GM18499 (cell line): ENCODE measurements at regions not wholly inside any gene's neighbourhood (a gene's known extent, or its start where the extent isn't known, plus 50 kb on each side); places are given as distances from the start of the nearest gene placed in this dataset.

Source experiments
- ATAC-seq: cut with Tn5 transposase; IDR thresholded peaks from one replicate; pipeline ENCODE4 v1.9.1; 2021; ENCODE audit warnings: moderate number of reproducible peaks; ENCODE audit not compliant: insufficient read depth, unreplicated experiment

- peak; percentile 55 for ATAC-seq
Measured at GRCh38 chr7:46153951-46154787, 233.1 kb upstream of the IGFBP3 start.

DNA sequence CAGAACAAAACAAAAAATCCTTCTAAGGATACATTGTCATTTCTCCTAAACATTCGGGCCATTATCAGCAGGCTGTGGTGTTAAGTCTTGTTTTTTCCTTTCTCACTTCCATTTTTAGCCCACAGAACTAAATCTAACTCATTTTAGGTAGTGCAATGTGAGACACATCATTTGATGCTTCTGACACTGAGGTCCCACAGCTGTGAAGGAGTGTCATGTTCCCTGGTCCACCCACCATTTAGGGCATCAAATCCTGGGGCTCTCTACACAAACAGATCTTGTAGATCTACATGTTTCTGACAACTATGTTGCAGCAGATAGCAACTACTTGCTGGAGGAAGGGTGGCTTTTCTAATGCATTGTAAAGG lies 232.5 kb upstream of the IGFBP3 start:
- ATAC-seq, result peak; percentile 30

DNA sequence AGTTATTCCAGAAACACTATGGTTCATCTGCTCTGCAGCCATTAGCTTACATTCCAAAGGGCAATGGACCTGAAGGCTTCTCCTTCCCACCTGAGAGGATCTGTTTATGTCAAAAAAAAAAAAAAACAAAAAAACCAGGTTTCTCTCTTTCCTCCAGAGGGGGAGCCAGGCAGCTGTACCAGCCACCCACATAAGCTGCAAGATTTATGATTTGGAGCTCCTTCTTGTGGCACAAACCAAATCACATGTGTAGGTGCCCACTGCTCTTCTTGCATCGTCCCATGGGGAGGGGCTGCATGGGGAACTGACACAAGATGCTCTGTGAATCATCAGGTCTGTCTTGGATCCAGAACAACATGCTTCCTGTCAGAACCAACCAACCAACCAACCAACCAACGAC lies 231.6 kb upstream of the IGFBP3 start:
- ATAC-seq, result no peak

DNA sequence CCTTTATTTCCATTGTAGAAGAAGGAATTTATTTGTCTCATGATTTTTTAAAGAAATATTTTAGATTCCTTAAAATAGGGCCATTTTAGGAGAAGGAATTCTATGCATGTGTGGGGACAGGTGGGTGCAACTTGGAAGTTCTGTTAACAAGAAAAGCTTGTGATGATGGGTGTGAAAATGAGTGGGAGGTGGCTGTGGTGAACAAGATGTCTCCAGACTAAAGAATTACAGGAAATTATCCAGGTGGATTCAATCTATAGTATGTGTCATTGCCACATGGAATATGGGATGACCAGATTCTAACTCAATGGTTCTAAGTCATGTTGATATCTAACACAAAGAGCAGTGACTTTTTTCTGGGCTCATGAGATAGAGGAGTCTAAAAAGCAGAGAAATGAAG lies 229.6 kb upstream of the IGFBP3 start:
- ATAC-seq, result no peak

- ATAC-seq, result no peak
Measured at GRCh38 chr7:46150202-46150601, 229.1 kb upstream of the IGFBP3 start.

- no peak for ATAC-seq
Measured at GRCh38 chr7:46147871-46148270, 226.8 kb upstream of the IGFBP3 start.

DNA sequence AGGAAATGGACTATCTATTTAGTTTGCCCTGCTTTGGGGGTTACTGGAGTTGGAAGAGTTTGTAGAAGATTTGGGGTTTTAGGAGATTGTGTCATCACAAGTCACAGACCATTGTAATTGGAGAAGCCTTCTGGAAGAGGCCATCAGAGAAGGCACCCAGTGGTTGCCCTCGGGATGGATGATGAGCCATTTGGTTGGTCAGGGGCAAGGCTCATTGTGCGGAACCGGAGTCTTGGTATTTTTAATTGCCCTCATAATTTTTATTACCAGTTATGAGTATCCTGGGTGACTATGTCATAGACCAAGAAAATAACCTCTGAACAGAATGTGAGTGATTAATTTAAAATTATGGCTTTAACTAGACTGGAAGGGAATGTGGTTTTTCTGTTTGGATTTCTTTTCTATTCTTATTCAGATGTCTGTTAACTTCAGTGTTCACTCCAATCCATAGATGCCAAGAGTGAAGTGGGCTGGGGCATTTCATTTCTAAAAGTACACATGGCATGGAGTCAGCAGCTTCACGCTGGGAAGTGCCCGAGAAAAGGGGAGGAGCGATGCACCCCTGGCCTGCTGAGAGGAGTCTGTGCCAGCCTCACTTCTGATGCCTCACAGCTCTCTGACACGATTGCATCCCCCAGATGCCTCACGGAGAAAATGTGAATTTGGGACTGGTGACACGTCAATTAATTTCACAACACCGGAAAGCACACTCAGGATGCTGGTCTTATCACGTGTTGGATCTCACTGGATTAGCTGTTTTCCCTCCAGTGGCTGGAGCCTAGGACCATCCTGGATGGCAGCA lies 225.6 kb upstream of the IGFBP3 start:
- no peak for ATAC-seq

- ATAC-seq, result no peak
Measured at GRCh38 chr7:46145412-46145811, 224.3 kb upstream of the IGFBP3 start.

DNA sequence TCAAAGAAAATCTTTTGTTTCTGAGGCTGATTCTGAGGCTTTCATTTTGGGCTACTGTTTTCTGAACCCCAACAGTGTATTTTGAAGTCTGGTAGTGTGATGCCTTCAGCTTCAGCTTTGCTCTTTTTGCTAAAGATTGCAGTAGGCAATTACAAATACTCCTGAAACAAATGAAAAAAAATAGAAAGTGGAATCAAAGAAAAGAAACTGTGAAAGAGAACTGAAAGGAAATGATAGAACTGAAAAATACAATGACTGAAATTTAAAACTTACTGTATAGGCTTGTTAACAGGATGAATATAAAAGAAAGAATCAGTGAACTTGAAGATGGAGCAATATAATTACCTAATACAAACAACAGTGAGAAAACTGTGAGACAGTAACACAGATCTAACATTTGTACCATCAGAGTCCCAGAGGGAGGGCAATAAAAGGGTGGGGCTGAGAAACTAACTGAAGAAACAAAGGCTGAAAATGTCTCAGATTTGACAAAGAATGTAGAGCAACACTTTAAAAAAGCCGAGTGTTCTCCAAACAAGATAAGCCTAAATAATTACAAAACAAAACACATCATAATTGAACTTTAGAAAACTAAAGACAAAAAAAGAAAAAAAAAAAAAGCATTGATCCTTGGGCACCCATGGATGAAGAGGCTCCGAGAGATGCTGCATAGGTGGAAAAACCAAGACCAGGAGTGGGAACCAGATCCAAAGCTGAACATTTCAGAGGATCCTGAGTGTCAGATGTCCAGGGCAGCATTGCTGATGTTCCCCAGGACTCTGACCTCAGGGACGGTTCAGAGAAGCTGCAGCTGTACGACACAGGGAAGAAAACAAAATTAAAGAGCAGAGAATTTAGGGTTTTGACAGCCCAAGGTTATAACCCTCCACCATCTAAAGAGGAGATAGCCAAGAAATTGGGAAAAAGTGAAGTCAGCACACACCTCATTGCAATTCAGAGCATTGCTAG lies 223.2 kb upstream of the IGFBP3 start:
- no peak for ATAC-seq

GRCh38 chr7:46143421-46143820 lies 222.3 kb upstream of the IGFBP3 start:
- ATAC-seq, result no peak

DNA sequence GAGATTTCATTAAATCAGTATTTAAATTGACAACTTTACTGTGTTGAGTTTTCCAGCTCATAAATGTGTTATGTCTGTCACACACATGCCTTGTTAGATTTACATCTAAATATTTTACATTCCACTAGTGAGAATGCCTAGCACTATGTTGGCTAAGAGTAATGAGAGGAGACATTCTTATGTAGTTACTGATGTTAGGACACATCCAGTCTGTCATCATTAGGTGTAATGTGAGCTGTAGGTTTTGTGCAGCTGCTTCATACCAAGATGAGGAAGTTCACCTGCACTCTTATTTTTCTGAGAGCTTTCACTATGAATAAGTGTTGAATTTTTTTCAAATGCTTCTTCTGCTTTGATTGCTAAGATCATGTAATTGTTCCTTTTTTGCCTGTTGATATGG lies 218.0 kb upstream of the IGFBP3 start:
- ATAC-seq, result peak; percentile 84

- no peak for ATAC-seq
Measured at GRCh38 chr7:46137725-46138124, 216.7 kb upstream of the IGFBP3 start.

- no peak for ATAC-seq
Measured at GRCh38 chr7:46135557-46135956, 214.5 kb upstream of the IGFBP3 start.

DNA sequence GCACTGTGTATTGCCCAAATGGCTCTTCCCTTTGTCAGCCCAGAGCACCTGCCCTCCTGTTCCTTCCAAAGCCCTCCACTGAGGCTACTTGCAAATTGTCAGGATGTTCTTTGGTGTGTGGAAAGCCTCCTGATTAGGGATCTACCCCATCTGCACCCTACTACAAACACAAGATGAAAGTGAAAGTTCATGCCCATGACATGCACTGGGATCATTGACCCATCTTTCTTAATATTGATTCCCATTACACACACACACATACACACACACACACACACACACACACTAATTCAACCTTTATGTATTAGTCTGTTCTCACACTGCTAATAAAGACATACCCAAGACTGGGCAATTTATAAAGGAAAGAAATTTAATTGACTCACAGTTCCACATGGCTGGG lies 213.7 kb upstream of the IGFBP3 start:
- ATAC-seq, result no peak

- ATAC-seq, result no peak
Measured at GRCh38 chr7:46134385-46134784, 213.3 kb upstream of the IGFBP3 start.

DNA sequence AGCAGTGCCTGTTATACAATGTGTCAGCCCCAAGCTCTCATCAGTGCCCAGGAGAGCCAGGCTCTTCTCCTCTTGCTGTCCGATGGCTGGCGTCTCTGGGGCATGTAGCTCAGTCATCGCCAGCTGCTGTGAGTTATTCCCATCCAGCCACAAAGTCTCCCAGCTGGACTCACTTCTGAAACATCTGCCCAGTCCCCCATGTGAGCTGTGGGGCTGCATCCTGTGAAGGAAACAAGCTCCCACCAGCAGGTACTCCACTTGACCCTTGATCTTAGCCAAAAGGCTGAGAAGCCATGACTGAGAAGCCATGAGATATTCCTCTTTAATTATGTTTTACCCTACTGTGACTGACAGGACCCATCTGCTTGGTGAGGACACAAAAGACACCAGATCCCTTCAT lies 212.7 kb upstream of the IGFBP3 start:
- no peak for ATAC-seq

GRCh38 chr7:46133072-46133471 lies 212.0 kb upstream of the IGFBP3 start:
- no peak for ATAC-seq

DNA sequence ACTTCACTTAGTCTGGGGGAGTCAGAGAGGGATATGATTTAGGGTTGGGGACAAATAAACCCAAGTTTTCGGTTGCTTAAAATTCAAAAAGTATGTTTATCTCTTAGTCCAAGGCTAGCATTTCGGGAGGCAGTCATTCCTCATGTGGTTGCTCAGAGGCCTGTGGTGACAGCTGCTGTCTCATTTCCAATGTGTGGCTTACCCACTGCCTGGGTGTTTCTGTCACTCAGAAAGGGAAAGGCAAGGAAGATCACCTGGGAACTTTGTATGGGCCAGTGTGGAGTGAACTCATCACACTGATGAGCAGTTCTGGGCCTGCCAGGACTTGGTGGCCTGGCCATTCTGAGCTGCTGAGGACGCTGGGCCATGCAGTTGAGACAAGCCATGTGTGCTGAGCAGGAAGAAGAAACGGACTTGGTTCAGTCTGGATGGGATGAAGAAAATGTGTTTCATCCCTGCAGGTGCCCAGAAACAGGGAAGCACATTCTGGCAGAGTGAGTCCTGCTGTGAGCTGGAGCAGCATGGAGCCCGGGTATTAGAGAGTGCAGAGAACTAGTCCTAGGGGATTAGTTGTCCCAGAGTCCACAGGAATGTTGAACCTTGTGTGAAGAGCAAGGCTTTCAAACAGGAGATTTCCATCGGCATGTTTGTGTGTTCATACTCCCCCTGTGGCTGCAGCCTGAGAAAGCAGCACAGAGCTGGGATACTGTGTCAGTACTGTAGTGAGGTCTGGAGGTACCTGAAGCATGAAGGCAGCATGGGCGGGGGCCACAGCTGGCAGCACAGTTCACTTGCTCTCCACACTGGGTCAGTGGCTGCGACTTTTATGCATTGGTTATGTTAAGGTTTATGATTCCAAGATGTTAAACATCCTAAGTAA lies 211.1 kb upstream of the IGFBP3 start:
- no peak for ATAC-seq

DNA sequence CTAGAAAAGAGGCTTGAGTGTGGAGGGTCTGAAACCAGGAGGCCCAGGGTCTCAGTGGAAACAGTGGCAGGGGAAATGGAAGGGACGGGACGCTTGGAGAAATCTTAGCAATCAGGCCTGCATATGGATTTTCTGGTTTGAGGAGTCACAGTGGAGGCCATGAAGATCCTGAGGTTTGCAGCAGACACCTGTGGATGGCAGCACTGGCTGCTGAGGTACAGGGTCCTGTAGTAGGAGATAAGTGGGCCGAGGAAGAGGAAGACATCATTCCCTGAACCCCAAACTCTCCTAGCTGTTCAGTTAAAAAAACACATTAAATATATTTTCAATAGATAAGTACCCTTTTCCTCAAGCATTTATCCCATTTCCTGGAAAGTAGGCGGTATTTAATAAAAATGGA lies 208.8 kb upstream of the IGFBP3 start:
- ATAC-seq, result no peak

- no peak for ATAC-seq
Measured at GRCh38 chr7:46127814-46128213, 206.7 kb upstream of the IGFBP3 start.
